ENCODE measurements at regions not wholly inside any gene's neighbourhood (a gene's known extent, or its start where the extent isn't known, plus 50 kb on each side); places are given as distances from the start of the nearest gene placed in this dataset.
"Not testable (repeated sequence)": the region's sequence is repeated elsewhere in the genome, so short reads cannot be mapped to it uniquely, and the experiment has no call there.

DNA sequence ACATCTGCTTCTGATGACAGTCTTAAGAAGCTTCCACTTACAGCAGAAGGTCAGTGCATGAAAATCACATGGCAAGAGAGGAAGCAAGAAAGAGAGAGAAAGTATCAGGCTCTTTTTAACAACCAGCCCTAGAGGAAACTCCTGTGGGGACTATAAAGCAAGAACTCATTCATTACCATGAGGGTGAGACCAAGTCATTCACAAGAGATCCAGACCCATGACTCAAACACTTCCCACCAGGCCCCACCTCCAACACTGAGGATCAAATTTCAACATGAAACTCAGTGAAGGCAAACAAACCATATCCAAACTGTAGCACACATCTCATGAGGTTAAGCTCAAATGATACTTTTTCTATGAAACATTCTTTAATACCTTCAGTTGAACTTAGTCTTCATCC lies 643.2 kb upstream of the SYNCRIP start:
- Mint-ChIP-seq H3K9me3 (peaks cover 2 to 19% of the 10 kb centered on the region in 2 donors), H3K27ac (no peak overlapping the region), H3K36me3 (peaks cover 0 to 26% of the 10 kb centered on the region in 2 donors)
- ATAC-seq (no peak), DNase-seq (ENCODE audit: low spot score in 2 of 2) (no peak)

DNA sequence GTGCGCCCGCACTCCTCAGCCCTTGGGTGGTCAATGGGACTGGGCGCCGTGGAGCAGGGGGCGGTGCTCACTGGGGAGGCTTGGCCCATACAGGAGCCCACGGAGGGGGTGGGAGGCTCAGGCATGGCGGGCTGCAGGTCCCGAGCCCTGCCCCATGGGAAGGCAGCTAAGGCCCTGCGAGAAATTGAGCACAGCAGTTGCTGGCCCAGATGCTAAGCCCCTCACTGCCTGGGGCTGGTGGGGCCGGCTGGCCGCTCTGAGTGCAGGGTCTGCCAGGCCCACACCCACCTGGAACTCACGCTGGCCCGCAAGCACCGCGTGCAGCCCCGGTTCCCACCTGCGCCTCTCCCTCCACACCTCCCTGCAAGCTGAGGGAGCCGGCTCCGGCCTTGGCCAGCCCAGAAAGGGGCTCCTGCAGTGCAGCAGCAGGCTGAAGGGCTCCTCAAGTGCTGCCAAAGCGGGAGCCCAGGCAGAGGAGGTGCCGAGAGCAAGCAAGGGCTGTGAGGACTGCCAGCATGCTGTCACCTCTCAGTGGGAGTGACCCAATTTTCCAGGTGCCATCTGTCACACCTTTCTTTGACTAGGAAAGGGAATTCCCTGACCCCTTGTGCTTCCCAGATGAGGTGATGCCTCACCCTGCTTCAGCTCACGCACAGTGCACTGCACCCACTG lies 642.3 kb upstream of the SYNCRIP start:
- ATAC-seq; H3K27ac Mint-ChIP-seq; DNase-seq (ENCODE audit: low spot score in 2 of 2): not testable (repeated sequence)
- Mint-ChIP-seq H3K36me3 (peaks cover 0 to 29% of the 10 kb centered on the region in 2 donors), H3K9me3 (peaks cover 5 to 21% of the 10 kb centered on the region in 2 donors)

DNA sequence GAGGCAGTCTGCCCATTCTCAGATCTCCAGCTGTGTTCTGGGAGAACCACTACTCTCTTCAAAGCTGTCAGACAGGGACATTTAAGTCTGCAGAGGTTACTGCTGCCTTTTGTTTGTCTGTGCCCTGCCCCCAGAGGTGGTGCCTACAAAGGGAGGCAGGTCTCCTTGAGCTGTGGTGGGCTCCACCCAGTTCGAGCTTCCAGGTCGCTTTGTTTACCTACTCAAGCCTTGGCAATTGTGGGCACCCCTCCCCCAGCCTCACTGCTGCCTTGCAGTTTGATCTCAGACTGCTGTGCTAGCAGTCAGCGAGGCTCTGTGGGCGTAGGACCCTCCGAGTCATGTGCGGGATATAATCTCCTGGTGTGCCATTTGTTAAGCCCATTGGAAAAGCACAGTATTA lies 640.9 kb upstream of the SYNCRIP start:
- peaks cover 5 to 21% of the 10 kb centered on the region in 2 donors for H3K9me3 Mint-ChIP-seq

DNA sequence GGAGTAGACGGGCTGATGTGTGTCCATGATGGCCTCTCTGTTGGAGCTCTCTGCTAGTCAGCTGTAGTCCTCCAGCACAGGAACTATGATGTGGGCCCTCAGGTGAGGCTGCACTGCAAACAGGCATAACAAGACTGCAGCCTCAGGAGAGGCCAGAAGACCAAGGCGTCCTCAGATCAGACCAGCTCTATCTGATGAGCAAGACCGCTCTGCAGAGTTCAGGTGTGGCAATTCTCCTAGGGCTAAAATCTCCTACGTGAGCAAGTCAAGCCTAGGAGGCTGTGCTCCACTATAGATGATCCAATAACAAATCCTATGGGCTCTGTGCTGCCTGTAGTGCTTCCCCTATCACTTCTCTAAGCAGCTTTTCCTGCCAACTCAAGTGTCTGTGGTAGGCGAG lies 633.4 kb upstream of the SYNCRIP start:
- Mint-ChIP-seq H3K36me3 (peaks cover 0 to 12% of the 10 kb centered on the region in 2 donors), H3K9me3 (peaks cover 10 to 16% of the 10 kb centered on the region in 2 donors)
- no peak for ATAC-seq

More for the DNA sequence above, 640.9 kb upstream of the SYNCRIP start:
- H3K36me3 Mint-ChIP-seq: peaks cover 0 to 29% of the 10 kb centered on the region in 2 donors
- ATAC-seq; DNase-seq (ENCODE audit: low spot score in 2 of 2); H3K27ac Mint-ChIP-seq: not testable (repeated sequence)

DNA sequence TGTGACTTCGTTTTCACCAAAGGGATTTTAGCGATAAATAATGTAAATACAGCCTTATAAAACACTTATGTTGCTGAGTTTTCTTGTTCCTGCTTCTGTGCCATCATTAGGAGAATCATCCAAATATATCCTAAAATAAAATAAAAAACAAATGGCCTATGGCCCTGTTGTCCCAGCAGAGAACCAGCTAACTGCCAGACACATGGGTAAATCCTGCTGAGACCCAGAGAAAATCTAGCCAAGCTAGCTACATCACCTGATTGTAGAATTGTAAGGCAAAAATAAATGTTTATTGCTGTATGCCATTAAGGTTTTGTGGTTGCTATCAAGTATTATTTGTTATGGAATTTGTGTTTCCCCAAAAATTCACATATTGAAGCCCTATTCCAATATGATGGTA lies 631.2 kb upstream of the SYNCRIP start:
- DNase-seq (ENCODE audit: low spot score in 2 of 2) (no peak), ATAC-seq (no peak)
- no peak overlapping the region for H3K27ac Mint-ChIP-seq

More for the DNA sequence above, 633.4 kb upstream of the SYNCRIP start:
- H3K27ac Mint-ChIP-seq: no peak overlapping the region
- DNase-seq (ENCODE audit: low spot score in 2 of 2): no peak

DNA sequence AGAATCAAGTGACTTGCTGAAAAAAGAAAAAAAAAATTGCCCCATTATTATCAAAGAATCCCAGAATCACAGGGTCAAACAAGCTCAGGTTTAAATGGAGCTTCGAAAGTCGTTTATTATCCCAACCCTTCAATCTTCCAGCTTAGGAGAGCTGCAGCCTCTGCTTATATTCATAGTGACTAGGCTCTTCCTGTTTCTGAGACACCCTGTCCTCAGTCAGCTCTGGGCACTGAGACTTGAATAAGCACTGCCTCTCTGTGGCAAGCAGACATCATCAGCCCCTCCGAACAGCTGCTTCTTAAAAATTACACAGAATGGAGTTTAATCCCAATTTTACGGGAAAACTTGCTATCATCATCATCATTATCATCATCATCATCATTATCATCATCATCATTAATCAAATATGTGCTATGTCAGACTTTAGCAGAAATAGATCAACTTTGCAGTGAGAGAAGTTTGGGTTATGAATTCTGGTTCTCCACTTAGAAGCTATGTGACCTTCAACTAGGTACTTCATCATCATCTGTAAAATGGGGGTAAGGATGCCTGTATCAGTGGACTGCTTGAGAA lies 614.0 kb upstream of the SYNCRIP start:
- no peak overlapping the region for H3K27ac Mint-ChIP-seq
- ATAC-seq (no peak), DNase-seq (ENCODE audit: low spot score in 2 of 2) (no peak)
- H3K36me3 Mint-ChIP-seq: no peaks in the 10 kb centered on the region
- peaks cover 2 to 4% of the 10 kb centered on the region in 2 donors for H3K9me3 Mint-ChIP-seq

More for the DNA sequence above, 631.2 kb upstream of the SYNCRIP start:
- peaks cover 0 to 8% of the 10 kb centered on the region in 2 donors for H3K36me3 Mint-ChIP-seq
- peaks cover 16 to 19% of the 10 kb centered on the region in 2 donors for H3K9me3 Mint-ChIP-seq

DNA sequence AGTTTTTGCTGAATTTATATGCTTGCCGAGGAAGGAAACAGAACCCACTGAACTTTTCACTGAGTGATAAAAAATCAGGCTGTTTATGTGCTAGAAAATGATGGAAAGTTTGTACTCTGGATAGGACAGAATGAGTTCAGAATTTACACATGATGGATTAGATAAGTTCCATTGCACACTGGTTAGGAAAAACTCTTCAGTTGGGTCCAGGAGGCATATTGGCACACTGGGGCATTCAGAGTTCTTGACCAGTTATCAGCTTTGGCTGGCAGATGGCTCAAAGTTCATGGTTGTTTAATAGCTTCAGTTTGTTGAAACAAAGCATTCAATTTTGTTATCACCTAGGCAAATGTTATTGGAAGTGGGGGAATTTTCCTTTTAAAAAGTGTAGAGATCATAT lies 613.3 kb upstream of the SYNCRIP start:
- Mint-ChIP-seq H3K9me3 (peaks cover 4 to 5% of the 10 kb centered on the region in 2 donors), H3K27ac (no peak overlapping the region), H3K36me3 (no peaks in the 10 kb centered on the region)
- no peak for ATAC-seq
- no peak for DNase-seq (ENCODE audit: low spot score in 2 of 2)

DNA sequence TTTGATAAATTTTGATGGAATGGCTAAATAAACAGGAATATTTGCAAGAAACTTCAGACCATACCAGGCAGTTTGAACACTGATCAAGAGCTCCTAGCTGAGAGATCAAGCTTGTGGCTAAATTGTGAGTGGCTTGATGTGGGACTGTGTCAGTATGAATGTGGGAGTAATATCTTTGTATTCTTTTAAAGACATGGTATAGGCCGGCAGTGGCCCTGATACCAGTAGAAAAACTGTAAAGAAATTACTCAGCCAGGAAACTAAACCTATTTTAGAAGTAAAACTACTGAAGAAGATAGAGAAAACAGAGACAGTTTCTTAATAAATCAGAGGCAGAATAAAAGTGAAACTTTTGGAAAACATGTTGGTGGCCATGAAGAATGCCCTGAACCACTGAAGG lies 608.4 kb upstream of the SYNCRIP start:
- DNase-seq (ENCODE audit: low spot score in 2 of 2) (no peak), ATAC-seq (no peak)
- Mint-ChIP-seq H3K36me3 (no peaks in the 10 kb centered on the region), H3K9me3 (peaks cover 15% of the 10 kb centered on the region in 2 donors), H3K27ac (no peak overlapping the region)

DNA sequence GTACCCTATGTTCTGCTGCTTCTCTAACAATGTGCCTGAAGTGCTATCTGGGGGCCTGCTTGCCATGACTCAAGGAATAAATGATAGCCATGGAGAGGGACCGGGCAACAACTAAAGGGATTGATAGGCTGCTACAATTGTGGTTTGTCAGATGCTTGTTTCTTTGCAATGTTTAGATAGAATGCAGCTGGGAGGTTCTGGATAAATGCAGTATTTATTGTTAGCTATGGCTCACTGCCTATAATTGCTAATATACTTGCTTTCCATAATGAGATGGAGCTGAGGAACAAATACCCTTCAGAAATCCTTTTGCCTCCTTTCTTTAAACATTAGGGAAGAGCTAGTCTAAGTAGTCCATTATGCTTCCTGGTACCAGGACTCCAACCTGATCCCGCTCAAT lies 575.2 kb upstream of the SYNCRIP start:
- DNase-seq (ENCODE audit: low spot score in 2 of 2) (no peak), ATAC-seq (no peak)
- Mint-ChIP-seq H3K36me3 (no peaks in the 10 kb centered on the region), H3K27ac (no peak overlapping the region), H3K9me3 (no peaks in the 10 kb centered on the region)

DNA sequence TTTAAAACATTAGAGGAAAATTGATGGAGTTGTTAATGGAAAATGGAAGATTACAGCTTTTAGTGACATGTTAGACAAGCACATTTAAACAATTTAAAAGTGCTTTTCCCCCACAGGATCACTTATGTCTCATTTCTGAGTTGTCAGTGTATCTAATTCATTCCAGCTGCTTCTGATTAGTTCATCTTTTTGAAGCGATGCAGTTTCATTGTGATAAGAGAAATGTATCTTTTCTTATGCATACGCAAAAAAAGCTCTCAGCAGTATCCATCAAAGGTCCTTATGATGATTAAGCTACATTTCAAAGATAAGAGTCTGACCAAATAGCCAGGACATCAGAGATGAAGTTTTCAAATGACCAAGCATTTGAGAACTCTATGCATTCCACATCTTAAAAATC lies 572.6 kb upstream of the SYNCRIP start:
- Mint-ChIP-seq H3K36me3 (no peaks in the 10 kb centered on the region), H3K9me3 (no peaks in the 10 kb centered on the region), H3K27ac (no peak overlapping the region)
- DNase-seq (ENCODE audit: low spot score in 2 of 2) (no peak), ATAC-seq (no peak)

DNA sequence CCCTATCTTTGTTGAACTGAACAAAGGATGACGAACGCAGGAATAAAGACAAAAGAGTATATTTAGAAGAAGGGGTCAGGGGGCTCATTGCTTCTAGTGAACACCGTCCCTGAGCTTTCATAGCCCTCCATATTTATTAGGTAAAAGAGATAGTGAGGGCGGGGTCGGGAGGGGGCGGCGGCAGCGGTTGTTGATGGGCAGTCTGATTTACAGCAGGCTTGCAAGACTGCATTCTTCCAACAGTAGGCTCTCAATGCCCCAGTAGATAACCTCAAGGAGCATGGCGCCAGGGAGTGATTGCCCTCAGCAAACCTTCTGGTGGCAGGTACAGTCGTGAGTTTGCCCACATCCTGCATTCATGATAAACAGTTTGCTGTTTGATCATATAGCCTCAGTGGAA lies 563.3 kb upstream of the SYNCRIP start:
- ATAC-seq (no peak), DNase-seq (ENCODE audit: low spot score in 2 of 2) (no peak)
- H3K36me3 Mint-ChIP-seq: no peaks in the 10 kb centered on the region
- H3K27ac Mint-ChIP-seq: no peak overlapping the region
- H3K9me3 Mint-ChIP-seq: peaks cover 6 to 12% of the 10 kb centered on the region in 2 donors

DNA sequence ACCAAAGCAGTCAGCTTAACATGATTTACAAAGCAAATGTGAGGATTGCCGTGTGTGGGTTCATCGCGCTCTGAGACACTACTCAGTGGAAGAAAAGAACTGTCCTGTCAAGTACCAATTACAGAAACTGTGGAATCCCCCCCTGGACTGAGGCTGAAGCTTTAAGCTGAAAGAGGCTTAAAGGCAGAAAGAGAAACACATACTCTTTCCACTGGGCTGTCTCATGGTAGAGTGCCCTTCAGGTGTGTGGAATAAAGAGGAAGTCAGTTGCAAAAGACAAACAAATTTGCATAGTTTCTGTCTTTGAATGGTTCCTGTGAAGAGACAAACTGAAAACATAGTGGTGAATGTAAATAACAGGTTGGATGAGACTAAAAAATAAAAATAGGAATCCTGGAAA lies 560.4 kb upstream of the SYNCRIP start:
- Mint-ChIP-seq H3K36me3 (no peaks in the 10 kb centered on the region), H3K27ac (no peak overlapping the region), H3K9me3 (peaks cover 9 to 15% of the 10 kb centered on the region in 2 donors)
- DNase-seq (ENCODE audit: low spot score in 2 of 2) (no peak), ATAC-seq (no peak)

DNA sequence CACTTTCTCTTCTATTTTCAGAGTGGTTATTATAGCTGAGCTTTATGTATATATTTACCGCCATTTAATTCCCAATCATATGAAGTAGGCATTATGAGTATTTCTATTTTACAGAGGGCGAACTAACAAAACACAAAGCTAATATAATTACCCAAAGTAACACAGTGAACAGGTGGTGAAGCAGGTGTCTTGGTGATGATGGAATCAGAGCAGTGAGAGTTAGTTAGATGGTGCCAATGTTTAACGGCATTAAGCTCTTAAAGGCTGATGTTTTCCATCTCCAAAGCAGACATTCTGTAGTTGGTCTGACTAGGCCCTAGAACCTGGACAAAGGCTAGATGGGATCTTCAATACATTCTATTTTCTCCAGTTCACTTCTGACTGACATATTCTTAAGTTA lies 551.1 kb upstream of the SYNCRIP start:
- H3K36me3 Mint-ChIP-seq: no peaks in the 10 kb centered on the region
- H3K9me3 Mint-ChIP-seq: no peaks in the 10 kb centered on the region
- no peak for ATAC-seq
- no peak for DNase-seq (ENCODE audit: low spot score in 2 of 2)
- no peak overlapping the region for H3K27ac Mint-ChIP-seq

DNA sequence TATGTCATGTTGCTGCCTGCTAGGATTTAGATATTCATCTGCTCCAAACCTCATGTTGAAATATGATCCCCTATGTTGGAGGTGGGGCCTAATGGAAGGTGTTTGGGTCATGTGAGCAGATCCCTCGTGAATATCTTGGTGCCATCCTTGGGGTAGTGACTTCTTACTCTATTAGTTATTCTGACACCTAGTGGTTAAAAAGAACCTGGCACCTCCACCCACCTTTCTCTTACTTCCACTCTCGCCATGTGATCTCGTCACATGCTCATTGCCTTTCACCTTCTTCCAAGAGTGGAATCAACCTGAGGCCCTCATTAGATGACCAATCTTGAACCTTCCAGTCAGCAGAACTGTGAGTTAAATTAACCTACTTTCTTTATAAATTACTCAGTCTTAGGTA lies 549.4 kb upstream of the SYNCRIP start:
- Mint-ChIP-seq H3K9me3 (peaks cover 0 to 7% of the 10 kb centered on the region in 2 donors), H3K36me3 (no peaks in the 10 kb centered on the region), H3K27ac (no peak overlapping the region)
- ATAC-seq (no peak), DNase-seq (ENCODE audit: low spot score in 2 of 2) (no peak)

DNA sequence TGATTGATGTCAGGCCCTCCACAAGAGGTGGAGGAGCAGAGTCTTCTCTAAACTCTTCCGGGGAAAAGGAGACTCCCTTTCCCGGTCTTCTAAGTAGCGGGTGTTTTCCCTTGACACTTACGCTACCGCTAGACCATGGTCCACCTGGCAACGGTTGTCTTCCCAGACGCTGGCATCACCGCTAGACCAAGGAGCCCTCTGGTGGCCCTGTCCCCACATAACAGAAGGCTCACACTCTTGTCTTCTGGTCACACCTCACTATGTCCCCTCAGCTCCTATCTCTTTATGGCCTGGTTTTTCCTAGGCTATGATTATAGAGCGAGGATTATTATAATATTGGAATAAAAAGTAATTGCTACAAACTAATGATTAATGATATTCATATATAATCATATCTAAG lies 532.5 kb upstream of the SYNCRIP start:
- ATAC-seq; DNase-seq (ENCODE audit: low spot score in 2 of 2); H3K27ac Mint-ChIP-seq; H3K36me3 Mint-ChIP-seq: not testable (repeated sequence)
- peaks cover 9 to 17% of the 10 kb centered on the region in 2 donors for H3K9me3 Mint-ChIP-seq

DNA sequence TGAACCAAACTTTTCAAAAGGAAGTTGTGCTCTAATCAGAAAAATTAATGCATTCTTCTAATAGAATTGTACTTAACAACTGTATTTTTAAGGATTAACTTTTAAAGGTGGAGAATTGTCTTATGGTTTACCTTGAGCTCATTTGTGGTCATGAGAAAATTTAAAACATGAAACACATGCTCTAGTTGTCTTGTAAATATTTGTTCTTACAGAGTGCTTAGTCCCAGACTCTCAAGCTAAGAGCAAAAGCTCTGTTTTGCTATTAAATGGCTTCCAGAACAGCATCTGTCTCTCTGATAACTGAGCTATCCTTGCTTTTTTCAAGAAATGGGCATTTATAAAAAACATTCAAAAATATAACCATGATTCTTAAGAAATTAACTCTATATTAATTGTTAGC lies 512.2 kb upstream of the SYNCRIP start:
- Mint-ChIP-seq H3K9me3 (peaks cover 3% of the 10 kb centered on the region in 2 donors), H3K27ac (no peak overlapping the region), H3K36me3 (no peaks in the 10 kb centered on the region)
- ATAC-seq (no peak), DNase-seq (ENCODE audit: low spot score in 2 of 2) (no peak)

DNA sequence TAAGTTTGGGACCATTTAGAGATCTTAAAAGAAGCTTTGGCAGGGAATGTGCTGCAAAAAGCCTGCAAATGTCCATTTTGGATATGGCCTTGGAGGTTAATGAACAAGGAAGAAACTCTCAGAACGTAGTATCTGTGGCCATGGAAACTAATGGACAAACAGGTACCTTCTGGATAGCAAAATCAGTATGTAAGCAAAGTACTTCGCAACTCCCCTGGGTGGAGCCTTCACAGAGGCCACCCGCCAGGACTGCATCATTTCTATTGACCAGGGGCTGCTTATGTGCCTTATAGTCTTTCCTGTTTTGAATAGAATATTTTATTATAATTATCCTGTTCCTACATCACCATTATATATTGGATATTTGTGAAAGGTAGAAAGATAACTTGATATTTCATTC lies 510.8 kb upstream of the SYNCRIP start:
- ATAC-seq (no peak), DNase-seq (ENCODE audit: low spot score in 2 of 2) (no peak)
- no peaks in the 10 kb centered on the region for H3K36me3 Mint-ChIP-seq
- peaks cover 3% of the 10 kb centered on the region in 2 donors for H3K9me3 Mint-ChIP-seq
- no peak overlapping the region for H3K27ac Mint-ChIP-seq

DNA sequence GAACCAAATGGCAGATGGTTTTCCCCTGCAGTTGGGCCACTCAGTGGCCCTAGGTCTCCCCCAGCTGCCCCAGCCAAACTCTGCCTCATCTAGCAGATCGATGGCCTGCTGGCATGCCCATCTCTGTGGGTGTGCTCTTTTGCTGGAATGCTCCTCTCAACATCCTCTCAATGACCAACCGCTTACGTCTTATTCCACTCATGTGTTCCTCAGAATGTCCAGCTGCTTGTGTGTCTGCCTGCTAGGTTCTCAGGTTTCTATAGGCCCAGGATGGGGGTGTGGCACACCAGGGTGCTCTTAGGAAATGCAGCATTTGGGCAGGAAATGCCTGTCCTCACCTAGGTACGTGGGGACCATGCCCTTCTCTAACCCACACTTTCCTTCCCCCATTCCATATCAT lies 509.9 kb upstream of the SYNCRIP start:
- no peak for ATAC-seq
- Mint-ChIP-seq H3K36me3 (no peaks in the 10 kb centered on the region), H3K9me3 (peaks cover 3% of the 10 kb centered on the region in 2 donors), H3K27ac (no peak overlapping the region)
- no peak for DNase-seq (ENCODE audit: low spot score in 2 of 2)

Measured in activated naive CD4-positive, alpha-beta T cell treated with anti-CD3 and anti-CD28 coated beads, Interleukin-2, amount 50 U/mL, for 72 hours (primary cell).